ENCODE measurements at regions not wholly inside any gene's neighbourhood (a gene's known extent, or its start where the extent isn't known, plus 50 kb on each side); places are given as distances from the start of the nearest gene placed in this dataset.
A peak's percentile ranks its signal among the peaks of the same experiment; 100 is the strongest.

- Histone ChIP-seq H3K36me3 (replicated peaks in 1 of 2; ENCODE audit: control extremely low read depth in 1 of 2, control insufficient read depth in 1 of 2, extremely low read depth in 1 of 2, insufficient read depth in 2 of 2, low read length in 1 of 2) (no peaks in the 10 kb centered on the region), H3K27me3 (replicated peaks in 1 of 4; ENCODE audit: control extremely low read depth in 1 of 4, control insufficient read depth in 3 of 4, insufficient read depth in 4 of 4, low read length in 3 of 4) (peaks cover 0 to 19% (median 13%) of the 10 kb centered on the region in 4 experiments), H3K4me3 (ENCODE audit: control extremely low read depth in 1 of 5, extremely low read depth in 1 of 5, insufficient read depth in 1 of 5, low read depth in 2 of 5, low read length in 4 of 5) (no peak overlapping the region), H3K9me3 (ENCODE audit: control extremely low read depth in 1 of 3, control insufficient read depth in 2 of 3, insufficient read depth in 1 of 3, low read length in 2 of 3) (no peaks in the 10 kb centered on the region), H3K27ac (ENCODE audit: low read length in 2 of 2) (no peak overlapping the region), H3K4me2 (replicated peaks; ENCODE audit: low read depth, low read length, poor library complexity, severe bottlenecking) (no peak overlapping the region), H4K20me1 (ENCODE audit: control insufficient read depth, insufficient read depth, low read length, poor library complexity, severe bottlenecking) (no peaks in the 10 kb centered on the region), H2AFZ (ENCODE audit: insufficient read depth, low read depth, low read length, poor library complexity, severe bottlenecking) (no peak overlapping the region), H3K4me1 (ENCODE audit: control insufficient read depth in 2 of 2, insufficient read depth in 2 of 2, low read length in 2 of 2) (no peaks in the 10 kb centered on the region), H3K9ac (ENCODE audit: low read length) (no peak overlapping the region), H3K79me2 (ENCODE audit: control insufficient read depth, insufficient read depth, low read length) (no peaks in the 10 kb centered on the region)
- Mint-ChIP-seq H3K4me1 (no peaks in the 10 kb centered on the region), H3K27ac (no peak overlapping the region), H3K9me3 (ENCODE audit: insufficient read depth) (no peaks in the 10 kb centered on the region), H3K4me3 (no peak overlapping the region), H3K27me3 (peaks cover 41% of the 10 kb centered on the region)
- CTCF ChIA-PET = interaction anchor here (0.9 to 1.9 kb wide), 10 partner anchors 9 to 161 kb away, joined by 3 to 9 read pairs (median 6); no protein-coding TSS in a partner anchor
- intact Hi-C loops (cut with micrococcal nuclease) = loop anchor here (5.0 kb wide), 1 partner anchor 123 kb away; no protein-coding TSS in a partner anchor
- DNase-seq (peak; percentile 11), ATAC-seq (ENCODE audit: low read depth) (no peak)
- POLR2A ChIA-PET = no interaction called here
- WGBS (ENCODE audit: insufficient coverage) = 7% methylated on average over 3 of the region's 6 CpGs
- TF ChIP-seq EZH2 (IDR thresholded peaks at IDR 0.05; ENCODE audit: borderline replicate concordance, insufficient read depth, low read depth, low read length, poor library complexity, severe bottlenecking) (no peak), CTCF (IDR thresholded peaks at IDR 0.05) (peak; percentile 76)
Observed at GRCh38 chr14:22039938-22040780, 366.5 kb upstream of the OR4E1 start.

- no peaks in the 10 kb centered on the region for H3K4me1 ChIP-seq (ENCODE audit: control insufficient read depth in 2 of 2, insufficient read depth in 2 of 2, low read length in 2 of 2)
- H3K4me1 Mint-ChIP-seq = no peaks in the 10 kb centered on the region
- no CpG with 5 or more reads among the region's 2 CpGs for WGBS (ENCODE audit: insufficient coverage)
- TF ChIP-seq EZH2 (IDR thresholded peaks at IDR 0.05; ENCODE audit: borderline replicate concordance, insufficient read depth, low read depth, low read length, poor library complexity, severe bottlenecking) (no peak), CTCF (IDR thresholded peaks at IDR 0.05) (no peak)
- intact Hi-C loops (cut with micrococcal nuclease) = no loop called here
- no peaks in the 10 kb centered on the region for H3K9me3 ChIP-seq (ENCODE audit: control extremely low read depth in 1 of 3, control insufficient read depth in 2 of 3, insufficient read depth in 1 of 3, low read length in 2 of 3)
- ATAC-seq (ENCODE audit: low read depth) (no peak), DNase-seq (no peak)
- H3K27me3 Mint-ChIP-seq = peaks cover 40% of the 10 kb centered on the region
- no peak overlapping the region for H3K4me3 ChIP-seq (ENCODE audit: control extremely low read depth in 1 of 5, extremely low read depth in 1 of 5, insufficient read depth in 1 of 5, low read depth in 2 of 5, low read length in 4 of 5)
- no peak overlapping the region for H2AFZ ChIP-seq (ENCODE audit: insufficient read depth, low read depth, low read length, poor library complexity, severe bottlenecking)
- H3K4me2 ChIP-seq (replicated peaks; ENCODE audit: low read depth, low read length, poor library complexity, severe bottlenecking) = no peak overlapping the region
- no peaks in the 10 kb centered on the region for H3K9me3 Mint-ChIP-seq (ENCODE audit: insufficient read depth)
- peaks cover 0 to 19% (median 15%) of the 10 kb centered on the region in 4 experiments for H3K27me3 ChIP-seq (replicated peaks in 1 of 4; ENCODE audit: control extremely low read depth in 1 of 4, control insufficient read depth in 3 of 4, insufficient read depth in 4 of 4, low read length in 3 of 4)
- ChIA-PET CTCF (interaction anchor here (1.3 kb wide), 1 partner anchor 10 kb away, joined by 4 read pairs; no protein-coding TSS in a partner anchor), POLR2A (no interaction called here)
- H3K9ac ChIP-seq (ENCODE audit: low read length) = no peak overlapping the region
- no peaks in the 10 kb centered on the region for H3K79me2 ChIP-seq (ENCODE audit: control insufficient read depth, insufficient read depth, low read length)
- H4K20me1 ChIP-seq (ENCODE audit: control insufficient read depth, insufficient read depth, low read length, poor library complexity, severe bottlenecking) = no peaks in the 10 kb centered on the region
- H3K4me3 Mint-ChIP-seq = no peak overlapping the region
- no peak overlapping the region for H3K27ac ChIP-seq (ENCODE audit: low read length in 2 of 2)
- no peak overlapping the region for H3K27ac Mint-ChIP-seq
- no peaks in the 10 kb centered on the region for H3K36me3 ChIP-seq (replicated peaks in 1 of 2; ENCODE audit: control extremely low read depth in 1 of 2, control insufficient read depth in 1 of 2, extremely low read depth in 1 of 2, insufficient read depth in 2 of 2, low read length in 1 of 2)
Observed at GRCh38 chr14:22036541-22037239, 363.1 kb upstream of the OR4E1 start.
